Panc1 (cell line): ENCODE measurements at regions not wholly inside any gene's neighbourhood (a gene's known extent, or its start where the extent isn't known, plus 50 kb on each side); places are given as distances from the start of the nearest gene placed in this dataset.

Source experiments
- ATAC-seq: fragments of 200-7000 bp; cut with Tn5 transposase; 2 replicates; pipeline ENCODE4 v1.9.1; 2020; ENCODE audit warnings: mild to moderate bottlenecking, moderate library complexity
- BruUV-seq: library from RNA; stranded (reverse); fragments of 400-500 nt; replicated peaks from 2 replicates; lab custom pipeline; 2021; lab: Mats Ljungman, UMichigan
- CTCF ChIA-PET: fragments of 300-600 bp; sonication (Branson Sonifier 250); formaldehyde crosslinking; loops from one replicate; lab custom pipeline; 2022; ENCODE audit warnings: antibody characterized with exemption; lab: Charles Lee
- POLR2A ChIA-PET: fragments of 300-600 bp; sonication (Branson Sonifier 250); formaldehyde crosslinking; loops from one replicate; lab custom pipeline; 2022; ENCODE audit warnings: antibody characterized with exemption; lab: Charles Lee
- DNase-seq: peaks from one replicate; pipeline ENCODE4 v3.0.0-alpha.2; 2010; ENCODE audit warnings: low read depth, low spot score
- H3K27ac ChIP-seq: 2 replicates; pipeline ENCODE4 v1.5.1; 2011; ENCODE audit warnings: mild to moderate bottlenecking, low read length, inconsistent platforms
- H3K27me3 ChIP-seq: fragments of 200-500 bp; sonication (Bioruptor generic); 2 replicates; pipeline ENCODE4 v1.6.0; 2014; ENCODE audit warnings: low read length, inconsistent platforms; ENCODE audit not compliant: control insufficient read depth, insufficient read depth
- H3K36me3 ChIP-seq: fragments of 200-500 bp; sonication (Bioruptor generic); 2 replicates; pipeline ENCODE4 v1.5.1; 2014; ENCODE audit warnings: inconsistent platforms, mild to moderate bottlenecking, low read length, moderate library complexity; ENCODE audit not compliant: control insufficient read depth, insufficient read depth
- H3K4me1 ChIP-seq: 2 replicates; pipeline ENCODE4 v1.5.1; 2011; ENCODE audit warnings: inconsistent platforms, mild to moderate bottlenecking, low read length, moderate library complexity; ENCODE audit not compliant: control insufficient read depth, insufficient read depth
- H3K4me3 ChIP-seq, 2 experiments: 2 replicates each; pipeline ENCODE4 v1.5.1; 2011 to 2012; ENCODE audit warnings: low read depth in 2 of 2, low read length in 2 of 2, mild to moderate bottlenecking in 2 of 2, inconsistent platforms in 1 of 2, moderate library complexity in 1 of 2
- H3K9me3 ChIP-seq: fragments of 200-500 bp; sonication (Bioruptor generic); 2 replicates; pipeline ENCODE4 v1.5.1; 2014; ENCODE audit warnings: low read depth, mild to moderate bottlenecking, inconsistent platforms, low read length, moderate library complexity; ENCODE audit not compliant: control insufficient read depth, insufficient read depth
- POLR2AphosphoS5 ChIP-seq: IDR thresholded peaks from 2 replicates; pipeline ENCODE4 v1.6.1; 2012; ENCODE audit warnings: mild to moderate bottlenecking, low read depth, low read length, moderate library complexity
- SIN3A ChIP-seq: IDR thresholded peaks from 2 replicates; pipeline ENCODE4 v1.6.1; 2012; ENCODE audit warnings: low read depth, mild to moderate bottlenecking, low read length, moderate library complexity, borderline replicate concordance; ENCODE audit not compliant: insufficient read depth
- TCF7L2 ChIP-seq: IDR thresholded peaks from 2 replicates; pipeline ENCODE4 v1.6.1; 2011; ENCODE audit warnings: mild to moderate bottlenecking, low read depth, low read length, inconsistent platforms
- in situ Hi-C: cut with HindIII; loops from 2 replicates; pipeline ENCODE4 v1.10.0; 2016; ENCODE audit warnings: low sequenced_read_pairs, low pct_unique_long_range_greater_than_20kb
- intact Hi-C: fragments of 100-400 bp; cut with micrococcal nuclease; formaldehyde crosslinking; loops from one replicate; pipeline ENCODE4 v1.10.0; 2022; ENCODE audit not compliant: unreplicated experiment
- TF ChIP-seq, protein P1 (sequence below): fragments of 450-650 bp; IDR thresholded peaks from 2 replicates; pipeline ENCODE4 v1.5.1; 2017; ENCODE audit warnings: mild to moderate bottlenecking
- TF ChIP-seq, protein P2 (sequence below), 2 experiments: IDR thresholded peaks; 2 replicates each; pipeline ENCODE4 v1.6.1; 2011 to 2012; ENCODE audit warnings: low read depth in 2 of 2, control low read depth in 1 of 2, low read length in 1 of 2, mild to moderate bottlenecking in 1 of 2, moderate library complexity in 1 of 2; ENCODE audit not compliant: insufficient read depth in 1 of 2

DNA sequence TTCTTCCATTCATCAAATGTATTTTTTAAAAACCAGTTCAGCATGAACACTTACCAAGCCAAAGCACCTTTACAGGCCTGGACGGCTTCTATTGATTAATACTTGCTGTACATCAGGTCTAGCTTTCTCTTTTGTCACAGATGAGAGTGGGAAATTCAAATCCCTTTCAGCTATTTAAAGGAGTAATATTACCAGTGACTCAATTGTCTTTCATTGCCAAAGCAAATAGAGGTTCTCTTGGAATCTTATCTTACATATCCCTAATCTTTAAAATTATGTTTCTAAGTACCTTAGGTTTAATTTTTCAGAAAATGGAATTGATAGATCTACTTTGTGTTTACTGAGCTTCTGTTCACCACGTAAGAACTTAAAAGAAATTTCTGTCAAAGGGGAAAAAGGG is 922.9 kb downstream of the NSUN3 start:
- in situ Hi-C loops (no loop called here), intact Hi-C loops (no loop called here)
- H3K9me3 ChIP-seq = no peaks in the 10 kb centered on the region
- no peak overlapping the region for H3K27ac ChIP-seq
- TF ChIP-seq POLR2AphosphoS5 (no peak), TCF7L2 (no peak), SIN3A (no peak)
- TF ChIP-seq, protein P1, sequence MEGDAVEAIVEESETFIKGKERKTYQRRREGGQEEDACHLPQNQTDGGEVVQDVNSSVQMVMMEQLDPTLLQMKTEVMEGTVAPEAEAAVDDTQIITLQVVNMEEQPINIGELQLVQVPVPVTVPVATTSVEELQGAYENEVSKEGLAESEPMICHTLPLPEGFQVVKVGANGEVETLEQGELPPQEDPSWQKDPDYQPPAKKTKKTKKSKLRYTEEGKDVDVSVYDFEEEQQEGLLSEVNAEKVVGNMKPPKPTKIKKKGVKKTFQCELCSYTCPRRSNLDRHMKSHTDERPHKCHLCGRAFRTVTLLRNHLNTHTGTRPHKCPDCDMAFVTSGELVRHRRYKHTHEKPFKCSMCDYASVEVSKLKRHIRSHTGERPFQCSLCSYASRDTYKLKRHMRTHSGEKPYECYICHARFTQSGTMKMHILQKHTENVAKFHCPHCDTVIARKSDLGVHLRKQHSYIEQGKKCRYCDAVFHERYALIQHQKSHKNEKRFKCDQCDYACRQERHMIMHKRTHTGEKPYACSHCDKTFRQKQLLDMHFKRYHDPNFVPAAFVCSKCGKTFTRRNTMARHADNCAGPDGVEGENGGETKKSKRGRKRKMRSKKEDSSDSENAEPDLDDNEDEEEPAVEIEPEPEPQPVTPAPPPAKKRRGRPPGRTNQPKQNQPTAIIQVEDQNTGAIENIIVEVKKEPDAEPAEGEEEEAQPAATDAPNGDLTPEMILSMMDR = no peak
- TF ChIP-seq, protein P2, sequence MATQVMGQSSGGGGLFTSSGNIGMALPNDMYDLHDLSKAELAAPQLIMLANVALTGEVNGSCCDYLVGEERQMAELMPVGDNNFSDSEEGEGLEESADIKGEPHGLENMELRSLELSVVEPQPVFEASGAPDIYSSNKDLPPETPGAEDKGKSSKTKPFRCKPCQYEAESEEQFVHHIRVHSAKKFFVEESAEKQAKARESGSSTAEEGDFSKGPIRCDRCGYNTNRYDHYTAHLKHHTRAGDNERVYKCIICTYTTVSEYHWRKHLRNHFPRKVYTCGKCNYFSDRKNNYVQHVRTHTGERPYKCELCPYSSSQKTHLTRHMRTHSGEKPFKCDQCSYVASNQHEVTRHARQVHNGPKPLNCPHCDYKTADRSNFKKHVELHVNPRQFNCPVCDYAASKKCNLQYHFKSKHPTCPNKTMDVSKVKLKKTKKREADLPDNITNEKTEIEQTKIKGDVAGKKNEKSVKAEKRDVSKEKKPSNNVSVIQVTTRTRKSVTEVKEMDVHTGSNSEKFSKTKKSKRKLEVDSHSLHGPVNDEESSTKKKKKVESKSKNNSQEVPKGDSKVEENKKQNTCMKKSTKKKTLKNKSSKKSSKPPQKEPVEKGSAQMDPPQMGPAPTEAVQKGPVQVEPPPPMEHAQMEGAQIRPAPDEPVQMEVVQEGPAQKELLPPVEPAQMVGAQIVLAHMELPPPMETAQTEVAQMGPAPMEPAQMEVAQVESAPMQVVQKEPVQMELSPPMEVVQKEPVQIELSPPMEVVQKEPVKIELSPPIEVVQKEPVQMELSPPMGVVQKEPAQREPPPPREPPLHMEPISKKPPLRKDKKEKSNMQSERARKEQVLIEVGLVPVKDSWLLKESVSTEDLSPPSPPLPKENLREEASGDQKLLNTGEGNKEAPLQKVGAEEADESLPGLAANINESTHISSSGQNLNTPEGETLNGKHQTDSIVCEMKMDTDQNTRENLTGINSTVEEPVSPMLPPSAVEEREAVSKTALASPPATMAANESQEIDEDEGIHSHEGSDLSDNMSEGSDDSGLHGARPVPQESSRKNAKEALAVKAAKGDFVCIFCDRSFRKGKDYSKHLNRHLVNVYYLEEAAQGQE (IDR thresholded peaks at IDR 0.05; ENCODE audit: insufficient read depth in 1 of 2, low read depth in 2 of 2, low read length in 1 of 2) = no peak
- no peak overlapping the region for H3K4me3 ChIP-seq
- no peak for ATAC-seq
- POLR2A ChIA-PET = no interaction called here
- no peaks in the 10 kb centered on the region for H3K27me3 ChIP-seq
- no peaks in the 10 kb centered on the region for H3K4me1 ChIP-seq
- H3K36me3 ChIP-seq = no peaks in the 10 kb centered on the region
- no peak for DNase-seq
- CTCF ChIA-PET = no interaction called here
- no TSS peak for BruUV-seq

DNA sequence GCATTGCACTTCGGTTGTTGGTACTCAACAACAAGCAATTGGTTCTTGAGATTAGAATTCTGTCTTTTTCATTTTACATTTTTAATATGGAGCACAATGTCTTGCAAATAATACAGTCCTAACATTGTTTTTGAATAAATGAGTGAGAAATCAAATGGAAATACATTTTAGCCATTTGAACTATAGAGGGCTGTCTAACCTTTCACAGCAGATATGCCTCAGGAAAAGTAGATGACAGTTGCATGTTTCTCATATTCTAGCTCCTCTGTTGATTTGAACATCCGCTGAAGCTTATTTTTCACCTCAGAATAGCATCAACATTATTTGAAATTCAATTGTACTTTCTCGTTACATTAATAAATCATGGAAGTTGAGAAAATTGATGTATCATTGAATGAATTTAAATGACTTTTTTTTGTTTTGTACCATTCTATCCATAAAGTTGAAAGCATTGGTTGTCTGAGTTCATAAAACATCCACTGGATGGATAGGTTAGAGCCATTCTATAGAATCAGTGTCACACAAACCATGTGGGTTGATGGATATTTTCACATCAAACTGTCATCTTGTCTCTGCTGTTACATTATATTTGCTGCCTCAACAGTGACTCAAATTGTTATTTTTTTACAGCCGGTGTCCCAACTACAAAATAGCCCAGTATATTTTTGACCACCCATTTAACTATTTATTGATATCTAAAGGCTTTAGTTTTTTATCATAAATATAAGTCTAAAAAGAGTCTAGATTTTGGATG is 928.3 kb downstream of the NSUN3 start:
- no peak for DNase-seq
- no peaks in the 10 kb centered on the region for H3K4me1 ChIP-seq
- ATAC-seq = no peak
- CTCF ChIA-PET = no interaction called here
- TF ChIP-seq SIN3A (no peak), TCF7L2 (no peak), POLR2AphosphoS5 (no peak)
- TF ChIP-seq, protein P2 (IDR thresholded peaks at IDR 0.05; ENCODE audit: insufficient read depth in 1 of 2, low read depth in 2 of 2, low read length in 1 of 2) = no peak
- TF ChIP-seq, protein P1 = no peak; the same call in 1 of the 2 replicates
- no peak overlapping the region for H3K27ac ChIP-seq
- no peaks in the 10 kb centered on the region for H3K36me3 ChIP-seq
- POLR2A ChIA-PET = no interaction called here
- no peaks in the 10 kb centered on the region for H3K9me3 ChIP-seq
- no peaks in the 10 kb centered on the region for H3K27me3 ChIP-seq
- intact Hi-C loops (no loop called here), in situ Hi-C loops (no loop called here)
- no peak overlapping the region for H3K4me3 ChIP-seq
- no TSS peak for BruUV-seq
